Right lobe of liver (tissue), 6 donors: ENCODE measurements at regions not wholly inside any gene's neighbourhood (a gene's known extent, or its start where the extent isn't known, plus 50 kb on each side); places are given as distances from the start of the nearest gene placed in this dataset.

Experiments
- ATAC-seq, 4 donors: fragments of 200-7000 bp; cut with Tn5 transposase; one replicate each; pipeline ENCODE4 v1.9.1; 2020; ENCODE audit warnings: mild to moderate bottlenecking in 4 of 4, moderate library complexity in 4 of 4
- DNase-seq, 3 donors: peaks; one replicate each; pipeline ENCODE4 v3.0.0-alpha.2; 2020
- H3K27ac ChIP-seq, 3 donors: fragments of 200-600 bp; one replicate each; pipeline ENCODE4 v1.8.0; 2022
- H3K27me3 ChIP-seq, 2 donors: fragments of 200-600 bp; one replicate each; pipeline ENCODE4 v1.8.0; 2022
- H3K36me3 ChIP-seq, 4 donors: fragments of 200-600 bp; sonication (generic) in 1 of 4; one replicate each; pipeline versions ENCODE4 v1.5.1 to v1.8.0; 2017 to 2022; ENCODE audit warnings: control low read depth in 1 of 4
- H3K4me1 ChIP-seq, 4 donors: fragments of 200-600 bp; sonication (generic) in 1 of 4; one replicate each; pipeline versions ENCODE4 v1.5.1 to v1.8.0; 2017 to 2022; ENCODE audit warnings: control low read depth in 1 of 4
- H3K4me3 ChIP-seq, 3 donors: fragments of 200-600 bp; one replicate each; pipeline ENCODE4 v1.8.0; 2022
- H3K9me3 ChIP-seq, 4 donors: fragments of 200-600 bp; sonication (generic) in 1 of 4; one replicate each; pipeline versions ENCODE4 v1.5.1 to v1.8.0; 2017 to 2022; ENCODE audit warnings: control low read depth in 1 of 4
- POLR2A ChIP-seq: fragments of 450-650 bp; IDR thresholded peaks from one replicate; pipeline ENCODE4 v1.6.1; 2017; ENCODE audit warnings: antibody characterized with exemption, mild to moderate bottlenecking
- WGBS: methylation state at CpG from one replicate; pipeline ENCODE4 v1.1.6; 2018; ENCODE audit warnings: low coverage, low lambda C conversion rate; ENCODE audit not compliant: insufficient coverage; ENCODE audit errors: missing lambda C conversion rate; 5-methylcytosine and 5-hydroxymethylcytosine counted together
- intact Hi-C, 2 donors: fragments of 100-400 bp; cut with DNase I; formaldehyde crosslinking; loops; one replicate each; pipeline versions ENCODE4 v1.11.2 to v1.14.1; 2022
- TF ChIP-seq, protein P1 (sequence below), 4 donors: fragments of 200-600 bp in 3 of 4; fragments of 450-650 bp in 1 of 4; IDR thresholded peaks; one replicate each; pipeline versions ENCODE4 v1.5.1 to v1.8.0; 2016 to 2022; ENCODE audit warnings: antibody characterized with exemption in 4 of 4, mild to moderate bottlenecking in 2 of 4
- donor health status: DM: no; HTN: yes; CAD: no.
- donor health status: DM: no; HTN: no; CAD: no.
- donor health status: DM: no; HTN: no; CAD: no.
- donor health status: DM: no; HTN: yes; CAD: no.
- donor health status: DM: no; HTN: yes; CAD: no.

GRCh38 chr1:219794085-219794743 lies 134.1 kb downstream of the SLC30A10 start:
- intact Hi-C loops = no loop called here
- Histone ChIP-seq H3K4me1 (no peaks in the 10 kb centered on the region), H3K4me3 (no peak overlapping the region), H3K36me3 (no peaks in the 10 kb centered on the region), H3K27ac (no peak overlapping the region), H3K9me3 (no peaks in the 10 kb centered on the region), H3K27me3 (no peaks in the 10 kb centered on the region)
- DNase-seq = no peak
- WGBS = 67% methylated on average over 8 of the region's 8 CpGs
- ATAC-seq = no peak
- TF ChIP-seq, protein P1, sequence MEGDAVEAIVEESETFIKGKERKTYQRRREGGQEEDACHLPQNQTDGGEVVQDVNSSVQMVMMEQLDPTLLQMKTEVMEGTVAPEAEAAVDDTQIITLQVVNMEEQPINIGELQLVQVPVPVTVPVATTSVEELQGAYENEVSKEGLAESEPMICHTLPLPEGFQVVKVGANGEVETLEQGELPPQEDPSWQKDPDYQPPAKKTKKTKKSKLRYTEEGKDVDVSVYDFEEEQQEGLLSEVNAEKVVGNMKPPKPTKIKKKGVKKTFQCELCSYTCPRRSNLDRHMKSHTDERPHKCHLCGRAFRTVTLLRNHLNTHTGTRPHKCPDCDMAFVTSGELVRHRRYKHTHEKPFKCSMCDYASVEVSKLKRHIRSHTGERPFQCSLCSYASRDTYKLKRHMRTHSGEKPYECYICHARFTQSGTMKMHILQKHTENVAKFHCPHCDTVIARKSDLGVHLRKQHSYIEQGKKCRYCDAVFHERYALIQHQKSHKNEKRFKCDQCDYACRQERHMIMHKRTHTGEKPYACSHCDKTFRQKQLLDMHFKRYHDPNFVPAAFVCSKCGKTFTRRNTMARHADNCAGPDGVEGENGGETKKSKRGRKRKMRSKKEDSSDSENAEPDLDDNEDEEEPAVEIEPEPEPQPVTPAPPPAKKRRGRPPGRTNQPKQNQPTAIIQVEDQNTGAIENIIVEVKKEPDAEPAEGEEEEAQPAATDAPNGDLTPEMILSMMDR (IDR thresholded peaks at IDR 0.05) = no peak
- TF ChIP-seq POLR2A = no peak

DNA sequence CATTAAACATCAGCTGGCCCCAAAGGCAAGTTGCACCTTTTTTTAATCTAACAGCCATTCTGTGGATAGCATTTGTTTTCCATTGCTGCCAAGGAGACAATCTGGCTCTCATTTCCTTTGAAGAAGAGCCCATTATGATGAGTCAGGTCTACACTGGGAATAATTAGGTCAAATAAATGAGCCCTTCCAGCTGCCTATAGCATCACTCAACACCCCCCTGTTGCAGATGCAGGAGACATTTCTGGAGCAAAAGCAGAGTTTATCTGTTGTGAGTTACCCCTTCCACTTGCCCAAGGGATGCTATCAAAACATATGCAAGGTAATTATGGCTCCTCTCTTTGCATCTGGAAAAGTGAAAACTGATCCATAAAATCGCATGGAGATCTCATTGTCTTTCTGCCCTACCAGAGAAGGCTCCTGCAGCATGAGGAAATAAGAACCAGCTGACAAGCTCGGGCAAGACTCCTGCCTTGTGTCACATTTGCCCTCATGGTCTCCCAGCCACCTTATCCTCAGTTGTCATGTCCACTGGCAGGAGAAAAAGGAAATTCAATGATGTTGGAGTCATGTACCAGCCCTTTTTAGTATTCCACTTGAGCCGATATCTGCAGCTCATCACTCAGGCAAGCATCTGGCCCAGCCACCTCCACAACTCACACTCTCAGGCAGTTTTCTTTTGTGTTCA lies 135.9 kb downstream of the SLC30A10 start:
- Histone ChIP-seq H3K36me3 (no peaks in the 10 kb centered on the region), H3K27ac (no peak overlapping the region), H3K9me3 (no peaks in the 10 kb centered on the region), H3K4me1 (no peaks in the 10 kb centered on the region), H3K4me3 (no peak overlapping the region), H3K27me3 (no peaks in the 10 kb centered on the region)
- DNase-seq = no peak
- ATAC-seq = no peak
- intact Hi-C loops = no loop called here
- WGBS = 80% methylated on average over 3 of the region's 3 CpGs
- TF ChIP-seq POLR2A = no peak
- TF ChIP-seq, protein P1 (IDR thresholded peaks at IDR 0.05) = no peak

DNA sequence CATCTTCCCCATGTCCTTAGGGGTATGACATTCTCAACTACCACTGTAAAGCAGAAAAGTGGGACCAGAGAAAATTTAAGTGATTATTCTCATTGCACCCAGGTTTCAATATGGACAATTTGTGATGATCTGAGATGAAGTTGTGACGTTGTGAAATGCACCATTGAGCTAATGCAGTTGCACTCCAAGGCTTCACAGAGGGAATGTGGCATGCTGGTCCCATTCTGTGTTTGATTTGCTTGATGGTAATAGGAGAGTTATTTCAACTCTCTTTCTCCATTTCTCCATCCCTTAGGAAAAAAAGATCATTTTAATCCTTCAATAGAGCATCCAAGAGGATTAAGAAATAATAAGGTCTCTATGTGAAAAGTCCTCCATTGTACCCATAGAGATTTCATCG lies 136.6 kb downstream of the SLC30A10 start:
- H3K4me1 ChIP-seq = no peaks in the 10 kb centered on the region
- DNase-seq (no peak), ATAC-seq (no peak)
- intact Hi-C loops = no loop called here
- no peaks in the 10 kb centered on the region for H3K9me3 ChIP-seq
- 87% methylated on average over 2 of the region's 2 CpGs for WGBS
- H3K36me3 ChIP-seq = no peaks in the 10 kb centered on the region
- TF ChIP-seq POLR2A = no peak
- TF ChIP-seq, protein P1 (IDR thresholded peaks at IDR 0.05) = no peak
- H3K27me3 ChIP-seq = no peaks in the 10 kb centered on the region
- no peak overlapping the region for H3K27ac ChIP-seq
- no peak overlapping the region for H3K4me3 ChIP-seq

GRCh38 chr1:219790834-219791615 lies 137.3 kb downstream of the SLC30A10 start:
- Histone ChIP-seq H3K4me3 (no peak overlapping the region), H3K27me3 (no peaks in the 10 kb centered on the region), H3K4me1 (no peaks in the 10 kb centered on the region), H3K27ac (no peak overlapping the region), H3K36me3 (no peaks in the 10 kb centered on the region), H3K9me3 (no peaks in the 10 kb centered on the region)
- WGBS = 39% methylated on average over 5 of the region's 5 CpGs
- intact Hi-C loops = no loop called here
- DNase-seq = no peak
- TF ChIP-seq, protein P1 (IDR thresholded peaks at IDR 0.05) = no peak
- no peak for TF ChIP-seq POLR2A
- no peak for ATAC-seq
